ACC112 (cell line): ENCODE measurements at regions not wholly inside any gene's neighbourhood (a gene's known extent, or its start where the extent isn't known, plus 50 kb on each side); places are given as distances from the start of the nearest gene placed in this dataset.

Source experiments
- H2AFZ ChIP-seq: fragments of 200-600 bp; sonication (generic); one replicate; pipeline ENCODE4 v1.6.0; 2017; ENCODE audit warnings: antibody characterized with exemption, low read length; ENCODE audit not compliant: unreplicated experiment
- H3K27ac ChIP-seq: fragments of 200-600 bp; sonication (generic); 2 replicates; pipeline ENCODE4 v1.5.1; 2014; ENCODE audit warnings: low read depth, mild to moderate bottlenecking, antibody characterized with exemption, low read length, moderate library complexity
- H3K27me3 ChIP-seq: fragments of 200-600 bp; sonication (generic); 2 replicates; pipeline ENCODE4 v1.6.1; 2014; ENCODE audit warnings: mild to moderate bottlenecking, antibody characterized with exemption, low read length, moderate library complexity, mixed read lengths; ENCODE audit not compliant: insufficient read depth
- H3K36me3 ChIP-seq: fragments of 200-600 bp; sonication (generic); 2 replicates; pipeline ENCODE4 v1.6.1; 2016; ENCODE audit warnings: mild to moderate bottlenecking, antibody characterized with exemption, low read length, moderate library complexity, mixed read lengths; ENCODE audit not compliant: insufficient read depth
- H3K4me1 ChIP-seq: fragments of 200-600 bp; sonication (generic); one replicate; pipeline ENCODE4 v1.6.1; 2016; ENCODE audit warnings: low read length, mixed read lengths; ENCODE audit not compliant: insufficient read depth, unreplicated experiment, control insufficient read depth
- H3K4me3 ChIP-seq: fragments of 200-600 bp; sonication (generic); 2 replicates; pipeline ENCODE4 v1.5.1; 2014; ENCODE audit warnings: mild to moderate bottlenecking, low read depth, low read length
- H3K79me2 ChIP-seq: fragments of 200-600 bp; sonication (generic); one replicate; pipeline ENCODE4 v1.6.0; 2016; ENCODE audit warnings: low read length; ENCODE audit not compliant: control insufficient read depth, unreplicated experiment, insufficient read depth

DNA sequence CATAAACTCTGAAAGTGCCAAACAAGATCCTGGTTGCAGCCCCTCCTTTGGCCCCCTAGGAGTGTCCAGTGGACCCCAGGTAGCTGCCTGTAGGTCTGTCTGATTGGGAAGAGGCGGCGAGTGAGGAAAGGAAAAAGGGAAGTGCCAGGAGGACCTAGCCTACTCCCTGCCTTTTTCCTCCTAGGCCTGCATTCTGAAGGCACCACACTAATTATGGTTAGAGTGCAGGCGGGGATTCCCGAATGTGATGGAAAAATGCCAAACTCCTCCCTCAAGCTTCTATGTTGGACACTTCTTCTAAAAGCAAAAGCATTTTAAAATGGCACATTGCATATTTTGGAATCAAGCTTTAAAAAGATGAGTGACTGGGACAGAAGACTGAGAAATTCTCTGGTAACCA lies 83.2 kb upstream of the SMIM15 start:
- no peak overlapping the region for H2AFZ ChIP-seq

GRCh38 chr5:61245936-61246335 lies 83.7 kb upstream of the SMIM15 start:
- Histone ChIP-seq H3K4me1 (no peaks in the 10 kb centered on the region), H3K27me3 (no peaks in the 10 kb centered on the region), H3K27ac (no peak overlapping the region), H3K36me3 (peaks cover 13% of the 10 kb centered on the region), H3K4me3 (no peak overlapping the region), H3K79me2 (no peaks in the 10 kb centered on the region), H2AFZ (no peak overlapping the region)

More for the DNA sequence above, 83.2 kb upstream of the SMIM15 start:
- Histone ChIP-seq H3K27ac (no peak overlapping the region), H3K27me3 (no peaks in the 10 kb centered on the region), H3K79me2 (no peaks in the 10 kb centered on the region), H3K36me3 (peaks cover 13% of the 10 kb centered on the region), H3K4me1 (no peaks in the 10 kb centered on the region), H3K4me3 (no peak overlapping the region)

- Histone ChIP-seq H3K36me3 (peaks cover 22% of the 10 kb centered on the region), H3K4me3 (no peak overlapping the region), H3K27ac (no peak overlapping the region), H3K27me3 (no peaks in the 10 kb centered on the region), H3K79me2 (no peaks in the 10 kb centered on the region), H2AFZ (no peak overlapping the region), H3K4me1 (no peaks in the 10 kb centered on the region)
Measured at GRCh38 chr5:61246768-61247307, 84.6 kb upstream of the SMIM15 start.

- H3K27ac ChIP-seq: no peak overlapping the region
- H3K79me2 ChIP-seq: peaks cover 2% of the 10 kb centered on the region
- no peak overlapping the region for H2AFZ ChIP-seq
- H3K27me3 ChIP-seq: no peaks in the 10 kb centered on the region
- no peak overlapping the region for H3K4me3 ChIP-seq
- H3K4me1 ChIP-seq: peaks cover 9% of the 10 kb centered on the region
- H3K36me3 ChIP-seq: peaks cover 26% of the 10 kb centered on the region
Measured at GRCh38 chr5:61251874-61252642, 80.0 kb upstream of the ZSWIM6 start.

DNA sequence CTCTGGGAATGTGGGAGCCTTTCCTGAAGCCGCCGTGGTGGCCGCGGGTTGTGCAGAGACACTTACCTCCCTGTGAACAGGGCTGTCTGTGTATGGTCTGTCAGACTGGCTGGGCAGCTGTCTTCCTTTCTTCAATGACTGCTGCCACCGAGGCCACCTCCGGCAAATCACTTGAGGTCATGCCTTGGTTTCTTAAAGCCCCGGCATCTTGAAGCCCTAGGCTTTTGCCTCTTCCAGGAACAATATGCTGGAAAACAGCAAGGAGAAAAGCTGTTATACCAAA lies 79.5 kb upstream of the ZSWIM6 start:
- Histone ChIP-seq H3K27ac (no peak overlapping the region), H2AFZ (no peak overlapping the region), H3K79me2 (peaks cover 2% of the 10 kb centered on the region)

DNA sequence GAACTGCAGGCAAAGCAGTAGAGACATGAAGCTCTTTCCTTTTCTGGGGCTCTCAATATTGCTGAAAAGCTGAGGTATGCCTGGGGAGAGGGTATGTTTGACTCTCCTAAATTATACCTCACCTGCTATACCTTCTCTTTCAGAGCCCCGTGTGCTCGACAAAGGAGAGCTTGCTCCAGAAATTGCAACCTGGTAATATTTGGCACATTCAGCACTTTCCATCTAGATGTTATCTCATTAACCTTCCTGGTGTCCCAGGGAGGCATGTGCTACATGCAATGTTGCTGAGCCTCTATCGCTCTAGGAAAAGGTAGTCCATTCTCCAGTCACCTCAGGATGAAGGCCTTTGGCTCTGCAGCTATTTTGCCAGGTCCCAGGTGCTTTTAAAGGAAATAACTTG lies 78.5 kb upstream of the ZSWIM6 start:
- peaks cover 2% of the 10 kb centered on the region for H3K79me2 ChIP-seq
- H3K4me1 ChIP-seq: peaks cover 9% of the 10 kb centered on the region
- no peaks in the 10 kb centered on the region for H3K27me3 ChIP-seq
- no peak overlapping the region for H3K27ac ChIP-seq
- H3K4me3 ChIP-seq: no peak overlapping the region
- peaks cover 26% of the 10 kb centered on the region for H3K36me3 ChIP-seq
- H2AFZ ChIP-seq: no peak overlapping the region

More for the DNA sequence above, 79.5 kb upstream of the ZSWIM6 start:
- Histone ChIP-seq H3K4me3 (no peak overlapping the region), H3K36me3 (peaks cover 26% of the 10 kb centered on the region), H3K27me3 (no peaks in the 10 kb centered on the region), H3K4me1 (peaks cover 9% of the 10 kb centered on the region)

GRCh38 chr5:61254969-61255555 lies 77.0 kb upstream of the ZSWIM6 start:
- peaks cover 9% of the 10 kb centered on the region for H3K4me1 ChIP-seq
- no peak overlapping the region for H2AFZ ChIP-seq
- no peak overlapping the region for H3K27ac ChIP-seq
- H3K79me2 ChIP-seq: peaks cover 2% of the 10 kb centered on the region
- no peaks in the 10 kb centered on the region for H3K27me3 ChIP-seq
- no peak overlapping the region for H3K4me3 ChIP-seq
- peaks cover 20% of the 10 kb centered on the region; the same call in 1 of the 2 replicates for H3K36me3 ChIP-seq

- H3K27ac ChIP-seq: no peak overlapping the region
- no peak overlapping the region for H2AFZ ChIP-seq
- H3K79me2 ChIP-seq: peaks cover 2% of the 10 kb centered on the region
- H3K27me3 ChIP-seq: no peaks in the 10 kb centered on the region
- H3K4me3 ChIP-seq: no peak overlapping the region
- H3K4me1 ChIP-seq: peaks cover 9% of the 10 kb centered on the region
- peaks cover 14% of the 10 kb centered on the region; the same call in 1 of the 2 replicates for H3K36me3 ChIP-seq
Measured at GRCh38 chr5:61256474-61256873, 75.6 kb upstream of the ZSWIM6 start.

- H3K79me2 ChIP-seq: peaks cover 2% of the 10 kb centered on the region
- no peak overlapping the region for H2AFZ ChIP-seq
- peaks cover 6% of the 10 kb centered on the region; the same call in 1 of the 2 replicates for H3K36me3 ChIP-seq
- no peak overlapping the region for H3K4me3 ChIP-seq
- no peaks in the 10 kb centered on the region for H3K27me3 ChIP-seq
- peaks cover 9% of the 10 kb centered on the region for H3K4me1 ChIP-seq
- no peak overlapping the region for H3K27ac ChIP-seq
Measured at GRCh38 chr5:61257421-61257820, 74.6 kb upstream of the ZSWIM6 start.

DNA sequence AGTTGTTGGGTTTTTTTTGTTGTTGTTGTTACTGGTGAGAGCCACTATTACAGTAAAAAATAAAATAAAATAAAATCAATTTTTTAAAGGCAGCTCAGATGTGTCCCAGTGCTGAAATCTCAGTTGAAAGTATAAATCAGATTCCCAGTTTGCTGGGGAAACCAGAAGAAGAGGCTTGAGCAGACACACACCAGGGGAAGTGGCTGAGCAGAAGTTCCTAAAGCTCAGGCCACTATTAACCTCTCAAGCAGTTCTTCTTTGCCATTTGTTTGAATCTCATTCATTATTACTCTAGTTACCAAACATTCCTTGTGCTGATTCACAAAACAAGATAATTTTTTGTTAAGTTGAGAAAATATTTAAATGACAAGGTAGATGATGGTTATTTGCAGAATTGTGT lies 70.9 kb upstream of the ZSWIM6 start:
- Histone ChIP-seq H3K4me3 (no peak overlapping the region), H3K36me3 (peaks cover 6% of the 10 kb centered on the region; the same call in 1 of the 2 replicates), H3K27me3 (no peaks in the 10 kb centered on the region), H3K27ac (no peak overlapping the region), H3K4me1 (peaks cover 9% of the 10 kb centered on the region), H3K79me2 (no peaks in the 10 kb centered on the region), H2AFZ (no peak overlapping the region)

- no peaks in the 10 kb centered on the region for H3K79me2 ChIP-seq
- H3K27ac ChIP-seq: no peak overlapping the region
- peaks cover 6% of the 10 kb centered on the region; the same call in 1 of the 2 replicates for H3K36me3 ChIP-seq
- H3K4me3 ChIP-seq: no peak overlapping the region
- no peak overlapping the region for H2AFZ ChIP-seq
- no peaks in the 10 kb centered on the region for H3K27me3 ChIP-seq
- H3K4me1 ChIP-seq: no peaks in the 10 kb centered on the region
Measured at GRCh38 chr5:61262080-61262479, 70.0 kb upstream of the ZSWIM6 start.
